H9 (cell line): ENCODE measurements at regions not wholly inside any gene's neighbourhood (a gene's known extent, or its start where the extent isn't known, plus 50 kb on each side); places are given as distances from the start of the nearest gene placed in this dataset.

Source experiments
- DNase-seq: peaks from one replicate; pipeline ENCODE4 v3.0.0-alpha.2; 2017
- H2AFZ ChIP-seq: one replicate; pipeline ENCODE4 v1.6.1; 2013; ENCODE audit warnings: mild to moderate bottlenecking, low read length, control low read depth, moderate library complexity
- H2AK5ac ChIP-seq: 2 replicates; pipeline ENCODE4 v1.6.1; 2013; ENCODE audit warnings: low read length, control low read depth, mixed read lengths; ENCODE audit not compliant: insufficient read length
- H2BK120ac ChIP-seq: one replicate; pipeline ENCODE4 v1.6.1; 2013; ENCODE audit warnings: low read depth, mild to moderate bottlenecking, low read length, control low read depth, inconsistent platforms; ENCODE audit not compliant: poor library complexity, severe bottlenecking
- H2BK12ac ChIP-seq: 2 replicates; pipeline ENCODE4 v1.6.1; 2013; ENCODE audit warnings: low read length, control low read depth, mixed read lengths, low read depth; ENCODE audit not compliant: insufficient read length
- H2BK15ac ChIP-seq: 2 replicates; pipeline ENCODE4 v1.6.1; 2013; ENCODE audit warnings: low read depth, low read length, control low read depth
- H2BK20ac ChIP-seq: one replicate; pipeline ENCODE4 v1.6.1; 2013; ENCODE audit warnings: low read depth, mild to moderate bottlenecking, low read length, control low read depth, inconsistent platforms; ENCODE audit not compliant: poor library complexity, severe bottlenecking
- H2BK5ac ChIP-seq: 2 replicates; pipeline ENCODE4 v1.6.1; 2013; ENCODE audit warnings: low read length, control low read depth, mixed read lengths; ENCODE audit not compliant: insufficient read length
- H3K14ac ChIP-seq: 2 replicates; pipeline ENCODE4 v1.6.1; 2013; ENCODE audit warnings: low read length, control low read depth; ENCODE audit not compliant: insufficient read depth
- H3K18ac ChIP-seq: 2 replicates; pipeline ENCODE4 v1.6.1; 2013; ENCODE audit warnings: low read depth, mild to moderate bottlenecking, mixed read lengths, low read length, control low read depth; ENCODE audit not compliant: insufficient read length
- H3K23ac ChIP-seq: 2 replicates; pipeline ENCODE4 v1.6.1; 2013; ENCODE audit warnings: low read length, control low read depth, mixed read lengths, low read depth; ENCODE audit not compliant: insufficient read length
- H3K23me2 ChIP-seq: 2 replicates; pipeline ENCODE4 v1.6.1; 2013; ENCODE audit warnings: low read depth, mild to moderate bottlenecking, mixed read lengths, low read length, control low read depth; ENCODE audit not compliant: insufficient read length, poor library complexity, severe bottlenecking
- H3K27ac ChIP-seq: 2 replicates; pipeline ENCODE4 v1.5.1; 2013; ENCODE audit warnings: low read length, control low read depth, mixed read lengths, low read depth; ENCODE audit not compliant: insufficient read length
- H3K27me3 ChIP-seq: 2 replicates; pipeline ENCODE4 v1.6.1; 2013; ENCODE audit warnings: low read length, control low read depth, inconsistent platforms; ENCODE audit not compliant: insufficient read depth
- H3K4ac ChIP-seq: 2 replicates; pipeline ENCODE4 v1.6.1; 2013; ENCODE audit warnings: low read depth, mild to moderate bottlenecking, control low read depth, inconsistent platforms, low read length, moderate library complexity
- H3K4me1 ChIP-seq: 2 replicates; pipeline ENCODE4 v1.6.1; 2013; ENCODE audit warnings: low read length, control low read depth, inconsistent platforms; ENCODE audit not compliant: insufficient read depth
- H3K4me2 ChIP-seq: 2 replicates; pipeline ENCODE4 v1.6.1; 2013; ENCODE audit warnings: low read length, control low read depth, mixed read lengths; ENCODE audit not compliant: insufficient read length, insufficient read depth
- H3K56ac ChIP-seq: 2 replicates; pipeline ENCODE4 v1.6.1; 2013; ENCODE audit warnings: low read depth, mild to moderate bottlenecking, mixed read lengths, low read length, control low read depth; ENCODE audit not compliant: insufficient read length
- H3K79me1 ChIP-seq: 2 replicates; pipeline ENCODE4 v1.6.1; 2013; ENCODE audit warnings: low read depth, mild to moderate bottlenecking, moderate library complexity, low read length, control low read depth, inconsistent platforms; ENCODE audit not compliant: insufficient read depth, poor library complexity, severe bottlenecking
- H3K79me2 ChIP-seq: 2 replicates; pipeline ENCODE4 v1.6.1; 2013; ENCODE audit warnings: low read length, control low read depth, inconsistent platforms; ENCODE audit not compliant: insufficient read depth
- H3K9ac ChIP-seq: 2 replicates; pipeline ENCODE4 v1.6.1; 2013; ENCODE audit warnings: low read length, control low read depth, mixed read lengths; ENCODE audit not compliant: insufficient read length; ENCODE audit errors: extremely low read depth
- H3K9me3 ChIP-seq: one replicate; pipeline ENCODE4 v1.6.1; 2013; ENCODE audit warnings: low read depth, low read length, inconsistent platforms; ENCODE audit not compliant: control insufficient read depth
- H3T11ph ChIP-seq: one replicate; pipeline ENCODE4 v1.6.1; 2013; ENCODE audit warnings: mild to moderate bottlenecking, low read length, control low read depth, inconsistent platforms
- H4K20me1 ChIP-seq: one replicate; pipeline ENCODE4 v1.6.1; 2013; ENCODE audit not compliant: control insufficient read depth, insufficient read length, insufficient read depth
- H4K5ac ChIP-seq: 2 replicates; pipeline ENCODE4 v1.6.1; 2013; ENCODE audit warnings: low read depth, mild to moderate bottlenecking, mixed read lengths, low read length, control low read depth; ENCODE audit not compliant: insufficient read length
- H4K8ac ChIP-seq: replicated peaks from 2 replicates; pipeline ENCODE4 v1.6.1; 2013; ENCODE audit warnings: low read length, control low read depth, mixed read lengths, low read depth; ENCODE audit not compliant: insufficient read length
- H4K91ac ChIP-seq: 2 replicates; pipeline ENCODE4 v1.6.1; 2013; ENCODE audit warnings: low read depth, mild to moderate bottlenecking, moderate library complexity, mixed read lengths, low read length, control low read depth; ENCODE audit not compliant: insufficient read length
- H3K27ac Mint-ChIP-seq, 3 experiments: 2 replicates in 2 of 3; 3 replicates in 1 of 3; pipeline ENCODE4 v1.8.0; 2020 to 2021; ENCODE audit warnings: mixed read lengths in 3 of 3, mild to moderate bottlenecking in 1 of 3, moderate library complexity in 1 of 3
- H3K27me3 Mint-ChIP-seq: 2 replicates; pipeline ENCODE4 v1.8.0; 2021; ENCODE audit warnings: low read depth, mild to moderate bottlenecking, moderate library complexity, mixed read lengths
- H3K36me3 Mint-ChIP-seq, 3 experiments: 2 replicates in 2 of 3; 3 replicates in 1 of 3; pipeline ENCODE4 v1.8.0; 2020 to 2021; ENCODE audit warnings: low read depth in 3 of 3, mixed read lengths in 3 of 3; ENCODE audit not compliant: insufficient read depth in 1 of 3
- H3K4me1 Mint-ChIP-seq, 2 experiments: 2 replicates each; pipeline ENCODE4 v1.8.0; 2020; ENCODE audit warnings: mixed read lengths in 2 of 2
- H3K4me3 Mint-ChIP-seq, 2 experiments: 2 replicates in 1 of 2; 3 replicates in 1 of 2; pipeline ENCODE4 v1.8.0; 2020 to 2021; ENCODE audit warnings: mild to moderate bottlenecking in 2 of 2, mixed read lengths in 2 of 2, moderate library complexity in 1 of 2
- H3K9me3 Mint-ChIP-seq, 2 experiments: 2 replicates in 1 of 2; 3 replicates in 1 of 2; pipeline ENCODE4 v1.8.0; 2020; ENCODE audit warnings: mild to moderate bottlenecking in 2 of 2, mixed read lengths in 2 of 2, moderate library complexity in 1 of 2
- CTCF ChIP-seq: fragments of 200-600 bp; sonication (generic); conservative IDR thresholded peaks from 3 replicates; pipeline ENCODE4 v1.8.0; 2021; ENCODE audit warnings: antibody characterized with exemption, mild to moderate bottlenecking

- no peaks in the 10 kb centered on the region for H3K79me1 ChIP-seq
- no peak for DNase-seq
- H3K23ac ChIP-seq = no peak overlapping the region
- H2BK120ac ChIP-seq = no peak overlapping the region
- no peak overlapping the region for H2BK5ac ChIP-seq
- no peak overlapping the region for H3K9ac ChIP-seq
- no peak overlapping the region for H3K27ac ChIP-seq
- H3K4me3 Mint-ChIP-seq = no peak overlapping the region
- no peak overlapping the region for H3T11ph ChIP-seq
- no peak overlapping the region for H3K4me2 ChIP-seq
- no peaks in the 10 kb centered on the region for H3K79me2 ChIP-seq
- no peak overlapping the region for H2AK5ac ChIP-seq
- TF ChIP-seq CTCF = peak; percentile 76
- no peaks in the 10 kb centered on the region for H3K27me3 ChIP-seq
- H2BK12ac ChIP-seq = no peak overlapping the region
- H3K4me1 Mint-ChIP-seq = peaks cover 4 to 5% of the 10 kb centered on the region in 2 experiments
- no peak overlapping the region for H3K56ac ChIP-seq
- H3K18ac ChIP-seq = no peak overlapping the region
- no peaks in the 10 kb centered on the region for H3K9me3 ChIP-seq
- H2BK20ac ChIP-seq = no peak overlapping the region
- H3K23me2 ChIP-seq = no peaks in the 10 kb centered on the region
- H2AFZ ChIP-seq = no peak overlapping the region
- H3K14ac ChIP-seq = no peak overlapping the region
- no peaks in the 10 kb centered on the region for H3K27me3 Mint-ChIP-seq
- H3K4ac ChIP-seq = no peak overlapping the region
- H3K27ac Mint-ChIP-seq = no peak overlapping the region
- H4K20me1 ChIP-seq = no peaks in the 10 kb centered on the region
- no peak overlapping the region for H4K5ac ChIP-seq
- H3K36me3 Mint-ChIP-seq = peaks cover 0 to 9% (median 5%) of the 10 kb centered on the region in 3 experiments; a peak in 4 of 7 replicates
- H4K91ac ChIP-seq = no peak overlapping the region
- no peaks in the 10 kb centered on the region for H3K4me1 ChIP-seq
- H3K9me3 Mint-ChIP-seq = peaks cover 7 to 9% of the 10 kb centered on the region in 2 experiments
- H4K8ac ChIP-seq = no peak overlapping the region
- no peak overlapping the region for H2BK15ac ChIP-seq
These were observed 401.4 kb downstream of the RPL10L start for GRCh38 chr14:46250113-46250703.
